IPS DF 6.9 (cell line): ENCODE measurements at regions not wholly inside any gene's neighbourhood (a gene's known extent, or its start where the extent isn't known, plus 50 kb on each side); places are given as distances from the start of the nearest gene placed in this dataset.

Experiments used
- DNase-seq: peaks from one replicate; pipeline ENCODE4 v3.0.0-alpha.2; 2013; ENCODE audit warnings: low read depth, low spot score
- H3K27ac ChIP-seq: one replicate; pipeline ENCODE4 v1.5.1; 2013; ENCODE audit warnings: low read length, control low read depth
- H3K27me3 ChIP-seq: 2 replicates; pipeline ENCODE4 v1.6.1; 2013; ENCODE audit warnings: mild to moderate bottlenecking, low read length; ENCODE audit not compliant: control insufficient read depth, insufficient read depth
- H3K36me3 ChIP-seq: 2 replicates; pipeline ENCODE4 v1.6.1; 2013; ENCODE audit warnings: low read length; ENCODE audit not compliant: control insufficient read depth, insufficient read depth
- H3K4me1 ChIP-seq: 2 replicates; pipeline ENCODE4 v1.6.1; 2013; ENCODE audit warnings: low read length; ENCODE audit not compliant: control insufficient read depth, insufficient read depth
- H3K4me3 ChIP-seq: 2 replicates; pipeline ENCODE4 v1.5.1; 2013; ENCODE audit warnings: mild to moderate bottlenecking, low read length
- H3K9me3 ChIP-seq: 2 replicates; pipeline ENCODE4 v1.6.1; 2013; ENCODE audit warnings: low read length, inconsistent platforms; ENCODE audit not compliant: control insufficient read depth, insufficient read depth
- WGBS: extraction: QIAGEN DNeasy Blood & Tissue Kit; methylation state at CpG from one replicate; pipeline ENCODE4 v1.1.7; 2013; ENCODE audit warnings: mixed read lengths, missing lambda C conversion rate; ENCODE audit not compliant: insufficient read length, insufficient coverage; 5-methylcytosine and 5-hydroxymethylcytosine counted together

DNA sequence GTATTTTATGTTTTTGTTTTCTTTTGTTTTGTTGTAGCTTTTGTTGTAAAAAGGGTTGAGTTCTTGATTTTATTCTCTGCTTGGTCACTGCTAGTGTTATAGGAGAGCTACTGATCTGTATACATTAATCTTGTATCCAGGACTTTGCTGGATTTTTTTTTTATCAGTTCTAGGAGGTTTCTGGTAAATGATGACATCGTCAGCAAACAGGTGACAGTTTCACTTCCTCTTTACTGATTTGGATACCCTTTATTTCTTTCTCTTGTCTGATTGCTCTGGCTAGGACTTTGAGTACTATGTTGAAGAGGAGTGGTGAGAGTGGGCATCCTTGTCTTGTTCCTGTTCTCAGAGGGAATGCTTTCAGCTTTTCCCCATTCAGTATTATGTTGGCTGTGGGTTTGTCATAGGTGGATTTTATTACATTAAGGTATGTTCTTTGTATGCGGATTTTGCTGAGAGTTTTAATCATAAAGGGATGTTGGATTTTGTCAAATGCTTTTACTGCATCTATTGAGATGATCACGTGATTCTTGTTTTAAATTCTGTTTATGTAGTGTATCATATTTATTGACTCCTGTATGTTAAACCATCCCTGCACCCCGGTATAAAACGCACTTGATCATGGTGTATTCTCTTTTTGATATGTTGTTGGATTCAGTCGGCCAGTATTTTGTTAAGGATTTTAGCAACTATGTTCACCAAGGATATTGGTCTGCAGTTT lies 905.7 kb downstream of the LTN1 start:
- no peaks in the 10 kb centered on the region for H3K27me3 ChIP-seq

GRCh38 chr21:28084951-28085350 lies 907.7 kb downstream of the LTN1 start:
- H3K4me3 ChIP-seq, result no peak overlapping the region
- no CpG with 5 or more reads among the region's 2 CpGs for WGBS
- H3K27me3 ChIP-seq, result no peaks in the 10 kb centered on the region

More for the DNA sequence above, 905.7 kb downstream of the LTN1 start:
- DNase-seq, result no peak
- Histone ChIP-seq H3K36me3 (no peaks in the 10 kb centered on the region), H3K9me3 (no peaks in the 10 kb centered on the region), H3K4me1 (no peaks in the 10 kb centered on the region), H3K4me3 (no peak overlapping the region), H3K27ac (no peak overlapping the region)
- WGBS, result no CpG with 5 or more reads among the region's 6 CpGs

GRCh38 chr21:28083350-28083749 lies 909.3 kb downstream of the LTN1 start:
- Histone ChIP-seq H3K27ac (no peak overlapping the region), H3K36me3 (no peaks in the 10 kb centered on the region), H3K4me1 (no peaks in the 10 kb centered on the region), H3K9me3 (no peaks in the 10 kb centered on the region), H3K27me3 (no peaks in the 10 kb centered on the region), H3K4me3 (no peak overlapping the region)
- WGBS, result no CpG with 5 or more reads among the region's 3 CpGs
- DNase-seq, result no peak

More at GRCh38 chr21:28084951-28085350, 907.7 kb downstream of the LTN1 start:
- H3K9me3 ChIP-seq, result no peaks in the 10 kb centered on the region
- no peaks in the 10 kb centered on the region for H3K36me3 ChIP-seq
- DNase-seq, result no peak
- no peaks in the 10 kb centered on the region for H3K4me1 ChIP-seq
- no peak overlapping the region for H3K27ac ChIP-seq

DNA sequence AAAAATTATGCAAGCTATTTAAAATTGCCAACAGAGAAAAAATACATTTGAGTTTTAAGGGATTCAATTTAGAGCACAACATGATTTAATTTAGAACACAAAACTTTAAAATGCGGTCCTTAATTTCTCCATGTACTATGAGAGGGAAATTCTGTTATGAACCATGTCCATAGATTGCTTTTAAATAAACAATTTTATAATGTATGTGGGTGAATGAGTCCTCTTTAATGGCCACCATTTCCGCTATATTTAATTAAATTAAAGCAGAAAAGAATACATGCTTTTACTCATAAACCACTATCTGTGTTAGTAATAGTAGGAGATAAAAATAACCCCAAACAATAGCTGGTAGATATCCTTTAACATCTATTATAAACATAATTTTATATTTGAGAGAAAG lies 914.6 kb downstream of the LTN1 start:
- no peaks in the 10 kb centered on the region for H3K9me3 ChIP-seq
- H3K27me3 ChIP-seq, result no peaks in the 10 kb centered on the region
- H3K36me3 ChIP-seq, result no peaks in the 10 kb centered on the region
- no CpG with 5 or more reads among the region's 2 CpGs for WGBS
- DNase-seq, result no peak
- no peak overlapping the region for H3K4me3 ChIP-seq
- no peak overlapping the region for H3K27ac ChIP-seq
- no peaks in the 10 kb centered on the region for H3K4me1 ChIP-seq

- no peak for DNase-seq
- no peak overlapping the region for H3K4me3 ChIP-seq
- no peak overlapping the region for H3K27ac ChIP-seq
- H3K4me1 ChIP-seq, result no peaks in the 10 kb centered on the region
- no CpG with 5 or more reads among the region's 1 CpG for WGBS
- no peaks in the 10 kb centered on the region for H3K27me3 ChIP-seq
- H3K36me3 ChIP-seq, result no peaks in the 10 kb centered on the region
- no peaks in the 10 kb centered on the region for H3K9me3 ChIP-seq
These were observed 918.0 kb downstream of the LTN1 start for GRCh38 chr21:28074676-28075075.

DNA sequence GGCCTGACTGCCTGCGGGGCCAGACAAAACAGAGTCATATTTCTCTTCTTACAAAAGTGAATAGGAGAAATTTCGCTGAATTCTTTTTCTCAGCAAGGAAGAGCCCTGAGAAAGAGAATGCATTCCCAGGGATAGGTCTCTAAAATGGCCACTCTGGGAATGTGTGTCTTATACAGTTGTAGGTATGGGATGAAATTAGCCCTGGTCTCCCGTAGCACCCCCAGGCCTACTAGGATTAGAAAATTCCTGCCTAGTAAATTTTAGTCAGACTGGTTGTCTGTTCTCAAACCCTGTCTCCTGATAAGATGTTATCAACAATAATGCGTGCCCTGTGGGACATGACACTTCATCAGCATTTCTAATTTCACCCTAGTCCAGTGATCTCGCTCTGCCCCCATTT lies 920.1 kb downstream of the LTN1 start:
- DNase-seq, result no peak
- no peaks in the 10 kb centered on the region for H3K36me3 ChIP-seq
- H3K4me1 ChIP-seq, result peaks cover 4% of the 10 kb centered on the region; the same call in 1 of the 2 replicates
- no peak overlapping the region for H3K27ac ChIP-seq
- H3K27me3 ChIP-seq, result no peaks in the 10 kb centered on the region
- no peak overlapping the region for H3K4me3 ChIP-seq
- WGBS, result no CpG with 5 or more reads among the region's 5 CpGs
- no peaks in the 10 kb centered on the region for H3K9me3 ChIP-seq

GRCh38 chr21:28069450-28069923 lies 923.2 kb downstream of the LTN1 start:
- Histone ChIP-seq H3K27me3 (no peaks in the 10 kb centered on the region), H3K4me1 (peaks cover 4% of the 10 kb centered on the region; the same call in 1 of the 2 replicates), H3K36me3 (no peaks in the 10 kb centered on the region), H3K9me3 (no peaks in the 10 kb centered on the region), H3K4me3 (no peak overlapping the region), H3K27ac (no peak overlapping the region)
- DNase-seq, result no peak
- no CpG with 5 or more reads among the region's 6 CpGs for WGBS

DNA sequence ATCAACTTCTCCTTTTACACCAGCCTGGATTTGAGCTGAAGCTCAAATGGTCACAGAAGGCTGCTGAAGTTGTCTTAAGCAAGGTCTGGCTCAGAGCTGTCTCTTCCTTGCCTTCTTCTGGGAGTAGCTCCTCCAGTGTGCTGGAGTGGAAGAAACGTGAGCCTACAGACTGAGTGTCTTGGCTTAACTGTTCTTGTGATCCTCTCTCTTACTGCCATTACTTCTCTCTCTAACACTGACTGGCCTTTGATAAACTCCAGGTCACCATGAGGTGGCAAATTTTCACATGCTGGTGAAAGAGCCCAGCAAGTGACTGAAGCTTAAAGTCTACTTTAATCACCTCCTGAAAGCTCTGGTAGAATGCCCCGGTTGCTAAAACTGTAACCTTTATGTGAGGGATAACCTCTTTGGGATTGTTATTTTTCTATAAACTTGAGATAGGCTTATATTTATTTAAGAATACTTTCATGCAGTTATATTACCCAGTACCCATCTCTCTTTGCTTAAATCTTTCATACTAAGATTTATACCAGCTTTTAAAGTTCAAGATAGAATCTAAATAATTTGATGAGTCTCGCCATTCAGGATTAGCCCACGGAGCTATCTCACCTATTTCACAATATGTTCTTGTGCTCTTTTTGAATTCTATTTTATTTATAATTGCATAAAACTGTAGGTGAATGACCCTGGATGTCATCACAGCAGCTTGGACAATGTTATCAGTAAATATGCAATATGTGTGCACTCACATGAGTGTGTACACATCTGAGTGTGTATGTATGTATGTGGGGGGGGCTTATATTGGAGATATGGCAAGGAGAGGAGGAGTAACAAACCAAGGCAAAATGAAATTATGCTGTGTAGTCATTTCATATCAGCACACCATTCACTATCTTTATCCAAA lies 924.0 kb downstream of the LTN1 start:
- no peaks in the 10 kb centered on the region for H3K36me3 ChIP-seq
- H3K9me3 ChIP-seq, result no peaks in the 10 kb centered on the region
- DNase-seq, result no peak
- H3K27ac ChIP-seq, result no peak overlapping the region
- WGBS, result no CpG with 5 or more reads among the region's 4 CpGs
- H3K4me1 ChIP-seq, result peaks cover 4% of the 10 kb centered on the region; the same call in 1 of the 2 replicates
- H3K4me3 ChIP-seq, result no peak overlapping the region
- H3K27me3 ChIP-seq, result no peaks in the 10 kb centered on the region

DNA sequence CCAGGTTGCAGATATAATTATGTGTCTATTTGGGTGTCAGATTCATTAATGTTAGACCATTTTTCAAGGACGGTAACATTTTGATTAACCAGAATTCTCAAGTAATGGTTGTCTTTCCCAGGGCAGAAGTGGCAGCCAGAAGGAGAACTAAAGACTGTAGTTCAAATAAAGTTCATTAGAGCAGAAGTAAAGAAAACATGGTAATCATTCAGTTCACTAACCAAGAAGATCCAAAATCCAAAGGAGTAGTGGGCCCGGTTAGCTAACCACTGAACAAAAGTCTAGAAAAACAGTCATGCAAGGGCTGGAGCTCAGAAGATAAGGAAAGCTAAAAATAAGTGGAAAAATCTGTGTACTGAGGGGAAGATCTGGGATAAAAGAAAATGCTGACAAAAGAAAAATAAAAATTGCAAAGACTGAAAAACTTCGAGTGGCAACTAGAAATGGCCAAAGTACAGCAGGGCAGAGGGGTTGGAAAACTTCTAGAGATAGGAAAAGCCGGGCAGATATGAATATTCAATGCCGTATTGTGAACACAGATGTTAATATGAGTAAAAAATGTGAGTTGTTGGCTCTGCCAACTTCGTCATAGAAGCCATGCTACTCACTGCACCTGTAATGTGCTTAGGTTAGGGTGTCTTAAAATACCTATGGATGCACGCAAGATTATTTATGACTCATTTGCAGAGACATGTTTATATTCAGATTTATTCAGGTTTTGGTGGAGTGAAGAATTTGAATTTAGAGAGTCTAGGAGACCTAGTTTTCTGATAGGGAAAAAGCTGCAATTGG lies 925.9 kb downstream of the LTN1 start:
- no peak overlapping the region for H3K27ac ChIP-seq
- WGBS, result no CpG with 5 or more reads among the region's 7 CpGs

DNA sequence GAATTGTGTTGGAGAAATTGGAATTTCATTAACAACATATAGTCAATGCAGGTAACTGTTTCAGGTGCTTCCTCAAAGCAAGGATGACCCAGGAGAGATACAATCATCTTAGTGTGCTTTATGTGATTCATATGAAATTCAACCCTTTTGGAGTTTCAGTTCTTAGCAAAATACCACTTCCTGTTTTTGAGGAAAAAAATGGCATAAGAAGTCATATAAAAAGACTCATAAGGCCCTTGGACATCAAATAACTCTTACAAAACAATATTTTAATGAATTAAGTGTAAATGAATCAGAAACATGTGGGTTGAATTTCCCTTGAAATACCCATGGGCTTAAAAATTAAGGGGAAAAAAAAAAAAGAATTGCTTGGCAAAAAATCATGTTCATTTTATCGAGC lies 926.6 kb downstream of the LTN1 start:
- DNase-seq, result no peak
- Histone ChIP-seq H3K9me3 (no peaks in the 10 kb centered on the region), H3K4me3 (no peak overlapping the region), H3K36me3 (no peaks in the 10 kb centered on the region), H3K27me3 (no peaks in the 10 kb centered on the region), H3K27ac (no peak overlapping the region), H3K4me1 (peaks cover 4% of the 10 kb centered on the region; the same call in 1 of the 2 replicates)
- WGBS, result no CpG with 5 or more reads among the region's 1 CpG

More for the DNA sequence above, 925.9 kb downstream of the LTN1 start:
- no peak for DNase-seq
- Histone ChIP-seq H3K9me3 (no peaks in the 10 kb centered on the region), H3K4me3 (no peak overlapping the region), H3K4me1 (peaks cover 4% of the 10 kb centered on the region; the same call in 1 of the 2 replicates), H3K36me3 (no peaks in the 10 kb centered on the region), H3K27me3 (no peaks in the 10 kb centered on the region)
